AG04449 (cell line): ENCODE measurements at regions not wholly inside any gene's neighbourhood (a gene's known extent, or its start where the extent isn't known, plus 50 kb on each side); places are given as distances from the start of the nearest gene placed in this dataset.
A peak's percentile ranks its signal among the peaks of the same experiment; 100 is the strongest.
"Not testable (repeated sequence)": the region's sequence is repeated elsewhere in the genome, so short reads cannot be mapped to it uniquely, and the experiment has no call there.

Experiments used
- CTCF ChIA-PET: fragments of 350-600 bp; formaldehyde crosslinking; extraction: SDS; loops from one replicate; lab custom pipeline; 2021; ENCODE audit warnings: antibody characterized with exemption; lab: Yijun Ruan, JAX
- POLR2A ChIA-PET: fragments of 400-600, 350-600 bp; formaldehyde crosslinking; extraction: SDS; loops from one replicate; lab custom pipeline; 2020; ENCODE audit warnings: antibody characterized with exemption, inconsistent platforms; lab: Yijun Ruan, JAX
- DNase-seq: peaks from one replicate; pipeline ENCODE4 v3.0.0-alpha.2; 2010; ENCODE audit warnings: low read depth, low spot score
- H3K4me3 ChIP-seq: 2 replicates; pipeline ENCODE4 v1.5.1; 2011; ENCODE audit warnings: low read depth, mild to moderate bottlenecking, control low read depth, low read length
- CTCF ChIP-seq: IDR thresholded peaks from one replicate; pipeline ENCODE4 v1.5.1; 2011; ENCODE audit warnings: mild to moderate bottlenecking, moderate library complexity, low read length, control low read depth, inconsistent platforms; ENCODE audit not compliant: insufficient read depth; ENCODE audit errors: missing control alignments

GRCh38 chrX:52261125-52261462, 76.4 kb downstream of the MAGED4 start:
- no peak for TF ChIP-seq CTCF
- ChIA-PET POLR2A (no interaction called here), CTCF (interaction anchor here (1.0 kb wide), 1 partner anchor 11 kb away, joined by 3 read pairs; no protein-coding TSS in a partner anchor)
- DNase-seq: no peak
- H3K4me3 ChIP-seq: peak overlapping the region; percentile 70

- TF ChIP-seq CTCF: peak; percentile 63
- ChIA-PET CTCF (interaction anchor here (0.8 to 1.0 kb wide), 3 partner anchors 12 to 774 kb away, joined by 3 to 5 read pairs (median 3); no protein-coding TSS in a partner anchor), POLR2A (interaction anchor here (0.6 kb wide), 1 partner anchor 674 kb away, joined by 4 read pairs; no protein-coding TSS in a partner anchor)
- DNase-seq: peak; percentile 36
- peak overlapping the region; percentile 70 for H3K4me3 ChIP-seq
These were observed 76.9 kb downstream of the MAGED4 start for GRCh38 chrX:52261463-52262194.

DNA sequence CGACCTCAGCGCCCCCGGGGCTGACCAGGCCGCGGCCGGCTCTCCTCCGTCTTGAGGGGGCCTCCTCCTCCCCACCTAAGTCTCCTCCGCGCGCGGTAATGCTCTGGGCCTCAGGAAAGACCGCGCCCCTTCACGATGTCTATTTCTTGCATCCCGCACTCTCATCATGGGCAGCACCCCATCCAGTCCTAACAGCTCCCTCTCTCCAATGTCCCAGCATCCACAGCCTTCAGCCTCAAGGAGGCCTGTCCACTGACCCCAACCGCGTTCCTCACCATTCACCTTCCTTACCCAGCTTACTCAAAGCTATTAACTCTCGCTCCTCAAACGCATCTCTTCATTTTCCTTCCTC, 77.5 kb downstream of the MAGED4 start:
- CTCF ChIA-PET: interaction anchor here (0.8 to 1.0 kb wide), 3 partner anchors 12 to 775 kb away, joined by 3 to 5 read pairs (median 3); no protein-coding TSS in a partner anchor
- TF ChIP-seq CTCF: no peak
- DNase-seq: no peak
- POLR2A ChIA-PET: interaction anchor here (0.6 kb wide), 1 partner anchor 673 kb away, joined by 4 read pairs; no protein-coding TSS in a partner anchor
- H3K4me3 ChIP-seq: peak overlapping the region; percentile 70

DNA sequence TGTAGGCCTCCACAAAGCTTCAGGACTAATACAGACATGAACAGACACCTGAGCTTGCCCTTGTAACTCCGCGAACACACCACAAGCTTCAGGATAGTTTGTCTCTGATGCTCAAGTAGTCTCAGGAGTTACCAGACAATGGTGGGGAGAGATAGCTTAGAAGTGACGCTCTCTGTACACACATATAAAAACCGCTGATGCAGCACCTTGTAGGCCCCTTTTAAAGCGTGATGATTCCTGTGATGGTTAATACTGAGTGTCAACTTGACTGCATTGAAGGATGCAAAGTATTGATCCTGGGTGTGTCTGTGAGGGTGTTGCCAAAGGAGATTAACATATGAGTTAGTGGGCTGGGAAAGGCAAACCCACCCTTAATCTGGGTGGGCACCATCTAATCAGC, 78.7 kb downstream of the MAGED4 start:
- POLR2A ChIA-PET: no interaction called here

GRCh38 chrX:52265713-52266112, 81.0 kb downstream of the MAGED4 start:
- POLR2A ChIA-PET: no interaction called here
- CTCF ChIA-PET: no interaction called here
- no peak overlapping the region for H3K4me3 ChIP-seq
- no peak for TF ChIP-seq CTCF
- no peak for DNase-seq

More for the DNA sequence above, 78.7 kb downstream of the MAGED4 start:
- no peak overlapping the region for H3K4me3 ChIP-seq
- no peak for DNase-seq
- CTCF ChIA-PET: interaction anchor here (1.4 kb wide), 1 partner anchor 672 kb away, joined by 3 read pairs; no protein-coding TSS in a partner anchor
- TF ChIP-seq CTCF: no peak

DNA sequence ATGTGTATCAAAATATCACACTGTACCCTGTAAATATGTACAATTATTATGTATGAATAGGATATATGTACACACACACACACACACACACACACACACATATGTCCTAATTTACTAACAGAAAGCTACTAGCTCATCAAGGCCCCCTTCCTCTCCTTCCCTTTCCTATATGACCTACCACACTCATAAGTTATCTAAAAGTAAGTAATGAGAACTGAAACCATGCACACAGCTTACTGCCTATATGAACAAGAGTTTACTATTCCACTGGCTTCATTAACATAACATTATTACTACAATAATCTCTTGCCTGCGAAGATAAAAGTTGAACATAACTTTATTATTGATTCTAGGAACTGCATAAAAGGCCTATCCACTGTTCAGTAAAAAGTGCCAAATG, 83.8 kb downstream of the MAGED4 start:
- H3K4me3 ChIP-seq, DNase-seq, CTCF ChIA-PET, POLR2A ChIA-PET: not testable (repeated sequence)
